Tibial nerve (tissue), 4 donors: ENCODE measurements at regions not wholly inside any gene's neighbourhood (a gene's known extent, or its start where the extent isn't known, plus 50 kb on each side); places are given as distances from the start of the nearest gene placed in this dataset.

Experiments used
- CTCF ChIP-seq, 5 experiments: fragments of 200-600 bp in 3 of 5; fragments of 450-650 bp in 2 of 5; sonication (generic) in 3 of 5; IDR thresholded peaks; one replicate each; pipeline ENCODE4 v1.5.1; 2016 to 2019; ENCODE audit warnings: antibody characterized with exemption in 5 of 5, mild to moderate bottlenecking in 3 of 5, moderate library complexity in 2 of 5
- EP300 ChIP-seq, 2 donors: sonication (generic); formaldehyde crosslinking; IDR thresholded peaks; one replicate each; pipeline ENCODE4 v1.6.1; 2017; ENCODE audit warnings: antibody characterized with exemption in 2 of 2, mild to moderate bottlenecking in 1 of 2
- POLR2A ChIP-seq, 2 donors: fragments of 450-650 bp; IDR thresholded peaks; one replicate each; pipeline ENCODE4 v1.6.1; 2017; ENCODE audit warnings: antibody characterized with exemption in 2 of 2, mild to moderate bottlenecking in 2 of 2, moderate library complexity in 2 of 2

GRCh38 chr4:179607003-179607402 lies 2164.8 kb upstream of the AGA start:
- TF ChIP-seq CTCF (IDR thresholded peaks at IDR 0.05), result no peak
- TF ChIP-seq EP300 (IDR thresholded peaks at IDR 0.05), result no peak
- no peak for TF ChIP-seq POLR2A (IDR thresholded peaks at IDR 0.05)
